ENCODE measurements at regions not wholly inside any gene's neighbourhood (a gene's known extent, or its start where the extent isn't known, plus 50 kb on each side); places are given as distances from the start of the nearest gene placed in this dataset.

GRCh38 chr2:15795426-15795825, 144.9 kb upstream of the MYCN start:
- intact Hi-C loops (cut with DNase I): no loop called here
- Histone ChIP-seq H3K27ac (no peak overlapping the region), H3K9me3 (no peaks in the 10 kb centered on the region), H3K4me1 (peaks cover 0 to 11% (median 0%) of the 10 kb centered on the region in 3 donors), H3K4me3 (no peak overlapping the region), H3K27me3 (no peaks in the 10 kb centered on the region), H3K36me3 (no peaks in the 10 kb centered on the region)
- 60 to 67% methylated on average over 8 to 10 of the region's 10 CpGs for WGBS, 2 donors
- no peak for DNase-seq
- no peak for TF ChIP-seq POLR2A (IDR thresholded peaks at IDR 0.05)
- TF ChIP-seq, protein P1, sequence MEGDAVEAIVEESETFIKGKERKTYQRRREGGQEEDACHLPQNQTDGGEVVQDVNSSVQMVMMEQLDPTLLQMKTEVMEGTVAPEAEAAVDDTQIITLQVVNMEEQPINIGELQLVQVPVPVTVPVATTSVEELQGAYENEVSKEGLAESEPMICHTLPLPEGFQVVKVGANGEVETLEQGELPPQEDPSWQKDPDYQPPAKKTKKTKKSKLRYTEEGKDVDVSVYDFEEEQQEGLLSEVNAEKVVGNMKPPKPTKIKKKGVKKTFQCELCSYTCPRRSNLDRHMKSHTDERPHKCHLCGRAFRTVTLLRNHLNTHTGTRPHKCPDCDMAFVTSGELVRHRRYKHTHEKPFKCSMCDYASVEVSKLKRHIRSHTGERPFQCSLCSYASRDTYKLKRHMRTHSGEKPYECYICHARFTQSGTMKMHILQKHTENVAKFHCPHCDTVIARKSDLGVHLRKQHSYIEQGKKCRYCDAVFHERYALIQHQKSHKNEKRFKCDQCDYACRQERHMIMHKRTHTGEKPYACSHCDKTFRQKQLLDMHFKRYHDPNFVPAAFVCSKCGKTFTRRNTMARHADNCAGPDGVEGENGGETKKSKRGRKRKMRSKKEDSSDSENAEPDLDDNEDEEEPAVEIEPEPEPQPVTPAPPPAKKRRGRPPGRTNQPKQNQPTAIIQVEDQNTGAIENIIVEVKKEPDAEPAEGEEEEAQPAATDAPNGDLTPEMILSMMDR (IDR thresholded peaks at IDR 0.05): no peak

GRCh38 chr2:15796167-15796942, 144.0 kb upstream of the MYCN start:
- Histone ChIP-seq H3K27me3 (no peaks in the 10 kb centered on the region), H3K27ac (no peak overlapping the region), H3K4me3 (no peak overlapping the region), H3K36me3 (no peaks in the 10 kb centered on the region), H3K9me3 (no peaks in the 10 kb centered on the region), H3K4me1 (peaks cover 0 to 11% (median 0%) of the 10 kb centered on the region in 3 donors)
- WGBS, 2 donors: 77 to 80% methylated on average over 9 of the region's 9 CpGs
- DNase-seq: no peak
- intact Hi-C loops (cut with DNase I): no loop called here
- TF ChIP-seq, protein P1 (IDR thresholded peaks at IDR 0.05): no peak
- no peak for TF ChIP-seq POLR2A (IDR thresholded peaks at IDR 0.05)

DNA sequence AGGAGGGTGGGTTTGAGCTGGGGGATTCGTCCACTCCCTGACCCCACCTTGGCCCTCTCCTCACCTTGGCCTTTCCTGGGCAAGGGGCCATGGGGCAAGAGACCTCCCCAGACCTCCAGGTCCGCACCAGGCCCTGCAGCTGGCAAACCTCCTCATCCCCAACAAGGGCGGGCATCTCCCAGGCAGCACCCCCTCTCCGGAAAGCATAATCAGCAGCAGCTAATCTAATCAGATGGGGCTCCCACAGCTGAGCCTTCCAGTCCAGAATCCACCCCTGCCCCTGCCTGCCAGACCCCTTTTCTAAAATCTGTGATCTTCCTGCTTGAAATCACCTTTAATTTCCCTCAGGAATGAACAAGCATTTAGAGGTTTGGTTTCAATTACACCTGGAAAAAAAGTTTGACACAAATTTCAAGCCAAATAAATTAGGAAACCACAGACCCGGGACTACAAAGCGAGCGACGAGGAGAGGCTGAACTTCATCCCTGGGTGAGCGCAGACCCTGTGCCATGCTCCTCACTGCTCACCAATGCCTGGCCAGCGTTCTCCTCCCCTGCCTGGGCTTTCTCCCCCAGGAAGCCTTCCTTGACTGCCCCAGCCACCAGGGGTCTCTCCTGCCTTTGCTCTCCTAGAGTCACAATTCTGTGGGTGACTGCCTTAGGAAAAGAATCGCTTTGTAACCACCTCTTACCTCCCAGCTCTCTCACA, 143.0 kb upstream of the MYCN start:
- Histone ChIP-seq H3K27ac (no peak overlapping the region), H3K4me1 (peaks cover 0 to 11% (median 0%) of the 10 kb centered on the region in 3 donors), H3K27me3 (no peaks in the 10 kb centered on the region), H3K9me3 (no peaks in the 10 kb centered on the region), H3K36me3 (no peaks in the 10 kb centered on the region), H3K4me3 (no peak overlapping the region)
- DNase-seq: no peak
- WGBS, 2 donors: 73 to 77% methylated on average over 7 to 10 of the region's 11 CpGs
- TF ChIP-seq, protein P1 (IDR thresholded peaks at IDR 0.05): no peak
- no peak for TF ChIP-seq POLR2A (IDR thresholded peaks at IDR 0.05)
- intact Hi-C loops (cut with DNase I): no loop called here

GRCh38 chr2:15797939-15798281, 142.4 kb upstream of the MYCN start:
- no peaks in the 10 kb centered on the region for H3K9me3 ChIP-seq
- intact Hi-C loops (cut with DNase I): no loop called here

More at GRCh38 chr2:15797939-15798281, 142.4 kb upstream of the MYCN start:
- TF ChIP-seq, protein P1 (IDR thresholded peaks at IDR 0.05): no peak
- TF ChIP-seq POLR2A (IDR thresholded peaks at IDR 0.05): no peak
- Histone ChIP-seq H3K27ac (no peak overlapping the region), H3K4me1 (peaks cover 0 to 13% (median 0%) of the 10 kb centered on the region in 3 donors), H3K4me3 (no peak overlapping the region), H3K27me3 (no peaks in the 10 kb centered on the region), H3K36me3 (no peaks in the 10 kb centered on the region)
- WGBS, 2 donors: 73 to 81% methylated on average over 5 of the region's 5 CpGs
- DNase-seq: no peak
